GM12891 (cell line): ENCODE measurements at regions not wholly inside any gene's neighbourhood (a gene's known extent, or its start where the extent isn't known, plus 50 kb on each side); places are given as distances from the start of the nearest gene placed in this dataset.
"Not testable (repeated sequence)": the region's sequence is repeated elsewhere in the genome, so short reads cannot be mapped to it uniquely, and the experiment has no call there.

ENCODE experiments used
- DNase-seq: peaks from one replicate; pipeline ENCODE4 v3.0.0; 2011; ENCODE audit warnings: low spot score; ENCODE audit not compliant: insufficient read length
- FAIRE-seq: peaks from 2 replicates; lab custom pipeline; 2011; peaks lifted over from hg19 to GRCh38; lab: Jason Lieb, UNC
- PAX5 ChIP-seq: IDR thresholded peaks from 2 replicates; pipeline ENCODE4 v1.6.1; 2011; ENCODE audit warnings: low read length, moderate library complexity, mild to moderate bottlenecking; ENCODE audit not compliant: insufficient read depth, severe bottlenecking
- POLR2A ChIP-seq: IDR thresholded peaks from 2 replicates; pipeline ENCODE4 v1.6.1; 2011; ENCODE audit warnings: low read depth, low read length, control low read depth
- POLR2AphosphoS5 ChIP-seq: IDR thresholded peaks from 2 replicates; pipeline ENCODE4 v1.6.1; 2011; ENCODE audit warnings: low read depth, low read length, control low read depth
- POU2F2 ChIP-seq: IDR thresholded peaks from 2 replicates; pipeline ENCODE4 v1.6.1; 2011; ENCODE audit warnings: low read depth, mild to moderate bottlenecking, control low read depth, low read length, moderate library complexity
- SPI1 ChIP-seq: IDR thresholded peaks from 2 replicates; pipeline ENCODE4 v1.6.1; 2011; ENCODE audit warnings: low read depth, low read length, control low read depth
- TAF1 ChIP-seq: IDR thresholded peaks from 2 replicates; pipeline ENCODE4 v1.6.1; 2011; ENCODE audit warnings: low read depth, low read length, control low read depth

DNA sequence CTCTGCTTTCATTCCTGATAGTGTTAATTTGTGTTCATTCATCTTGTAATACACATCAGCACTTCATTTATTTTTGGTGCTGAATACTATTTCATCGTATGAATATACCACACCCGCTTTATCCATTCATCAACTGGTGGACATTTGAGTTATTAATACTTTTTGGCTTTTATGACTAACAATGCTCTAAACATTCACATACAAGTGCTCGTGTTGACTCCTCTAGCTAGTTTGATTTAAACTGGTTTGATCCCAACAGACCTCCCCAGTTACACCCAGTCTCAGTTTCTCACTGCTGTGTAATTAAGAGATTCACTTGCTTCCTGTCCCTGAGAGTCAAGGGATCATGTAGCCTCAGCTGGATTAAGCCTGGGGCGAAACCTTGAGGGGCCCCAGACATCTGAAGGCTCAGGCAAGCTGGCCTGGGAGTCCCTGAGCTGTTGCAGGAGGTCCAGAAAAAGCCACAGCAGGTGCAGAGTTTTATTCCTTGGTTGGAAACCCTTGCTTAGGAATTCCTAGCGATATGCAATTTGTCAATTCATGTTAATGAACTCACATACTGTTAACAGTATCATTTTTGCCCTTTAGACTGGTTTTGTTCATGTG, 52.8 kb upstream of the CLDN24 start:
- FAIRE-seq (no peak), DNase-seq (no peak)
- TF ChIP-seq TAF1 (no peak), POLR2A (no peak)

DNA sequence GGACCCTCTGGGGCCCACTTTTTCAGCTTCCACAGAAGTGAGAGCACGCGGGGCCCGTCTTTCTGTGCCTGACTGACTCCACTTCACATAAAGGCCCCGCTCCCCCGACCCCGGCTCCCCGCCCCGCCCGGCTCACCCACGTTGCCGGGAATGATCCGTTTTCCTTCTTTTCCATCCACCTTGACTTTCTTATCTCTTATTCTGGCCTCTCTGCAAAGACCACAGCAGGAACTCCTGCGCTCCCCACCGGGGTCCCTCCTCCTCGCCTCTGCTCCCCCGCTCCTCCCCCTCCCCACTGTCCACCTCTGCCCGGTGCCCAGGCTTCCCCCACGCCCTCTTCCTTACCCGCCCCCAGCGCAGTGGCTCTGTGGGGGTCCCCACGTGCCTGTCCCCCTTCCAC, 54.2 kb upstream of the CLDN24 start:
- no peak for FAIRE-seq
- DNase-seq = no peak
- TF ChIP-seq SPI1 (no peak), PAX5 (no peak), POLR2A (no peak), POU2F2 (no peak), POLR2AphosphoS5 (no peak), TAF1 (no peak)

DNA sequence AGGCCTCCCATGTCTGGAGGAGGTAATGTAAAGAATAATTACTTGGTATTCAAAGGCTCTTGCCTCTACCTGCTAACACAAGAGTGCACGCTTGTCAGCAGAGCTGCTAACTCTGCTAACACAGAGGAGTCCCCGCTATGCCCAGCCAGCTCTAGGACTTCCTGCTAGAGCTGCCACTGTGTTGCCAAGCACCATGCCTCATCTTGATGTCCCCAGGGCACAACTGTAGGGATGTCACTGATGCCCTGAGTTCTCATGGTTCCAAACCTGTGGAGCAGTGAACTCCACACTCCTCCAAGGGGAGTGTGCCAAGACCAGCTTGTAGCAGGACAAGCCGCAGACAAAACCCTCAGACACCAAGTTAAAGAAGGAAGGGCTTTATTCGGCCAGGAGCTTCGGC, 55.3 kb upstream of the CLDN24 start:
- no peak for FAIRE-seq
- TF ChIP-seq POLR2A = no peak
- TF ChIP-seq PAX5 = no peak
- no peak for TF ChIP-seq SPI1
- no peak for TF ChIP-seq POLR2AphosphoS5
- TF ChIP-seq TAF1 = no peak
- no peak for TF ChIP-seq POU2F2

DNA sequence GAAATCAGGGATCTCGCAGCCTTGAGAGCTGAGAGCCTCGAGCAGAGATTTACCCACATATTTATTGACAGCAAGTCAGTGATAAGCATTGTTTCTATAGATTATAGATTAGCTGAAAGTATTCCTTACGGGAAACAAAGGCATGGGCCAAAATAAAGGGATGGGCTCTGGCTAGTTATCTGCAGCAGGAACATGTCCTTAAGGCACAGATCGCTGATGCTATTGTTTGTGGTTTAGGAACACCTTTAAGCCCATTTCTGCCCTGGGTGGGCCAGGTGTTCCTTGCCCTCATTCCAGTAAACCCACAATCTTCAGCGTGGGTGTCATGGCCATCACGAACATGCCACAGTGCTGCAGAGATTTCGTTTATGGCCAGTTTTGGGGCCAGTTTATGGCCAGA, 56.1 kb upstream of the CLDN24 start:
- FAIRE-seq, DNase-seq: not testable (repeated sequence)

More for the DNA sequence above, 55.3 kb upstream of the CLDN24 start:
- DNase-seq = no peak

DNA sequence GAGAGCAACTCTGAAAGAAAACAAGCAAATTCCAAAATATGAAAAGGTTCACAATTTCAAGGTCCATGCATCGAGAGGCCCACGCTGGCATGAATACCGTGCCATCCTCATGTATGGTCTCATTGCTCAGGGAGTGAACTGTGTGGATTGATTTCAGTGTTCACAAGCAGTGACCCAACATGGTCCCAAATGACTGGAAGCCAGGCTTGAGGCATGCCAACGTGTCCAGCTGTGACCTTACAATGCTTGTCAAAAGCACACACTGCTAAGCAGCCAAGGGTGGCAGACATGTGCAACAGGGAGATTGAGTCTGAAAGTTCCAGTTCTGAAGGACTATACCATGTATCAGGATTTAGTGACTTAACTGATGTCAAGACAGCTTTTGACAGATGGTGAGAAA, 58.7 kb upstream of the CLDN24 start:
- no peak for FAIRE-seq

DNA sequence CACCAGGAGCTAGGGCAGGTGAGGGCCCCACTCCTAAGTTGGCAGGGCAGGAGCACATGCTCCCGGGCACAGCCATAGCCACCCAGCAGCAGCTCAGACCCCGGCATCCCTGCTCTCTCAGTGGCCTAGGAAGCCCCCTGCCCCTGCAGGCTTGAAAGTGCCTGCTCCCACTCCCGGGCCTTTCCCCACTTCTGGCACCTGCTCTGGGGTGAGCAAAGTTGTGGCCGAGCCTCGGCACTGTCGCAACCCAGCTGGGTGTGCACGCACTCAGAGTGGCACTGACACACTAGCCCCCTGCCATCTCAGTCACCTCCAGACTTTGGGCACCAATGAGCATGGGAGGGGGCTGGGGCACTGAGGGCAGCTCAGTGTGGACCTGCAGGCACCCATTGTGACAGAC, 60.8 kb upstream of the CDKN2AIP start:
- no peak for FAIRE-seq
- TF ChIP-seq SPI1 = no peak
- TF ChIP-seq POU2F2 = no peak
- DNase-seq = no peak

More for the DNA sequence above, 58.7 kb upstream of the CLDN24 start:
- no peak for DNase-seq
- TF ChIP-seq PAX5 (no peak), POLR2AphosphoS5 (no peak), POLR2A (no peak), TAF1 (no peak), POU2F2 (no peak), SPI1 (no peak)

DNA sequence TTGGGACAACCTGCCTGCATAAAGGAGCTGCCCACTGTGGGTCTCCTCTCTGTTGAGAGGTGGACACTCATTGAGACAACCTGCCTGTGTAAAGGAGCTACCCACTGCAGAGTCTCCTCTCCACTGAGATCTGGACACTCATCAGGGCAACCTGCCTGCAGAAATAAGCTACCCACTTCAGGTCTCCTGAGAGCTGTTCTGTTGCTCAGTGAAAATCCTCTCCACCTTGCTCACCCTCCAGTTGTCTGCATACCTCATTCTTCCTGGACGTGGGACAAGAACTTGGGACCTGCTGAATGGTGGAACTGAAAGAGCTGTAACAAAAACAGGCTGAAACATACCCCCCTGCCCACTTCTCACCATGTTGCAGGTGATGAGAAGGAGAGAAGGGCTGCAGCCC, 59.9 kb upstream of the CDKN2AIP start:
- no peak for FAIRE-seq
- no peak for TF ChIP-seq PAX5
- TF ChIP-seq SPI1 = no peak
- no peak for TF ChIP-seq POU2F2
- no peak for TF ChIP-seq POLR2AphosphoS5
- TF ChIP-seq POLR2A = no peak
- TF ChIP-seq TAF1 = no peak
- DNase-seq = no peak

DNA sequence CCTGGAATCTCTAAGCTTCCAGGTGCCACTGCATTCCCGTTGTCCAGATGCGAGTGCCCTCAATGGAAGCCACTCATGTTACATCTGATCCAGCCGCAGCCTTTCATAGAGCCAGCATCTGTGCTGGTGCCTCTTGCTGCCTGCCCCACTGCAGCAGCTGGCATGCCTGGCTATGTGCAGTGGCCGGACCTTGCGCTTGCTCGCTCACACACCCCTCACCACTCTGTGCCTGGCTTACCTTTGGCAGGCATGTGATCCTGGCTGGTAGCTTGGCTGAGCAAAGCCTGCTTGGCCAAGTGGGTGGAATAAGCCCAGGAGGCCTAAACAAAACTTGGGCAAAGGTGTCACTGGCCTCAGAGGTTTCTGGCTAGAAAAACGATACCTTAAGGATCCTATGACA, 59.5 kb upstream of the CDKN2AIP start:
- TF ChIP-seq SPI1 (no peak), TAF1 (no peak), PAX5 (no peak), POU2F2 (no peak), POLR2A (no peak), POLR2AphosphoS5 (no peak)
- DNase-seq (no peak), FAIRE-seq (no peak)

DNA sequence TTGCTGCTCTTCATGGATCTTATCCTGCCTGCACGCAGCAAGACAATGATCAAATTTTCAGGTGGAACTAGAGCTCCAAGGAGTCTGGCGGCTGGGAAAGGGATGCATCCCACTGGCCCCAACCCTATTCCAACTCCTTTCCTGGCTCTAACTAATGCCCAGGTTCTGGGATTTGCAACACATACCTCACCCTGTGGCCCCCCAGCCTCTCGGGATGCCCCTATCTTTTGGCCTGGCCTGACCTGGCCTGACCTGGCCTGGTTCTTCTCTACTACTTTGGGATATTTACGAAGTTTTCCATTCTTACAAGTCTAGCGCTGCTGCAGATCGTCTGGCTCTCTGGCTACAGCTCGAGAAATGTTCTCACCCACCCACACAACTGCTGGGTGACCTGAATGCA, 56.4 kb upstream of the CDKN2AIP start:
- no peak for FAIRE-seq

DNA sequence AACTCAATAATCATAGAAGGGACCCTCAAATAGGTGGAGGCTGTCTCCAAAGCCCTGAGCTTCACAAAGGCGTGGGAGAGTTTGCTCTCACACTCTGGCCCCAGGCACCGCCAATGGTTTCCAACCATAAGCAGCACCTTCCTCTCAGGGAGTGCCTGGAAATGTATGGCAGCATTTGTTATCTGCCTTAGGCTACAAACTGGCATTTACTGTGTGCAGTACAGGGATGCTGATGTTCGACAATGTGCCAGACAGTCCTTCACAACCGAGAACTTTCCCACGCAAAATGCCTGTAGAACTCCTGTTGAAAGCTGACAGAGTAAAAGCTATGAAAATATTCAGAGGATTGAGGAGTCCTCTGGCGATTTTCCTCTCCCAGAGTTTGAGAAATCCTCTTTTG, 55.7 kb upstream of the CDKN2AIP start:
- TF ChIP-seq POLR2AphosphoS5 (no peak), TAF1 (no peak), SPI1 (no peak), PAX5 (no peak), POLR2A (no peak)
- FAIRE-seq = no peak
- DNase-seq = no peak

More for the DNA sequence above, 56.4 kb upstream of the CDKN2AIP start:
- TF ChIP-seq POLR2A (no peak), POU2F2 (no peak)
- DNase-seq = no peak

DNA sequence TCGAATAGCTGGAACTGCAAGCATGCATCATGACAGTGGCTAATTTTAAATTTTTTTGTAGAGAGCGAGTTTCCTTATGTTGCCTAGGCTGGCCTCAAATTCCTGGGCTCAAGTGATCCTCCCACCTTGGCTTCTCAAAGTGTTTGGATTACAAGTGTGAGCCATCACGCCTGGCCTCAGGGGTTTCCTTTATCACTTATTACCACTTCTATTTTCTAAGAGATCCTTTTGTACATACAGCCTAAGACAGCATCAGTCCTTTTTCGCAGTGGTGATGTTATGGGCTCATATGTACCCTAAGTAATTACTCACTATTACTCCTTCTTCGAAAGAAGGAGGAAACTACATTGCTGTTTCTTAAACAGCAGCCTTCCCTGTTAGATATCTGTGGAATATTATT, 54.1 kb upstream of the CDKN2AIP start:
- DNase-seq (no peak), FAIRE-seq (no peak)
- TF ChIP-seq PAX5 (no peak), SPI1 (no peak), POLR2AphosphoS5 (no peak), POLR2A (no peak), POU2F2 (no peak), TAF1 (no peak)
